GM18907 (cell line): ENCODE measurements at regions not wholly inside any gene's neighbourhood (a gene's known extent, or its start where the extent isn't known, plus 50 kb on each side); places are given as distances from the start of the nearest gene placed in this dataset.
"Not testable (repeated sequence)": the region's sequence is repeated elsewhere in the genome, so short reads cannot be mapped to it uniquely, and the experiment has no call there.

ENCODE experiments used
- ATAC-seq: cut with Tn5 transposase; IDR thresholded peaks from one replicate; pipeline ENCODE4 v1.9.1; 2021; ENCODE audit warnings: mild to moderate bottlenecking, moderate library complexity; ENCODE audit not compliant: unreplicated experiment

- no peak for ATAC-seq
Measured at GRCh38 chr17:27200476-27200875, 93.4 kb upstream of the WSB1 start.

- ATAC-seq = no peak
Measured at GRCh38 chr17:27203241-27203640, 90.7 kb upstream of the WSB1 start.

GRCh38 chr17:27206447-27206846 lies 87.5 kb upstream of the WSB1 start:
- no peak for ATAC-seq

GRCh38 chr17:27207073-27207513 lies 86.8 kb upstream of the WSB1 start:
- no peak for ATAC-seq

GRCh38 chr17:27208370-27208769 lies 85.5 kb upstream of the WSB1 start:
- ATAC-seq = not testable (repeated sequence)

GRCh38 chr17:27209316-27209715 lies 84.6 kb upstream of the WSB1 start:
- ATAC-seq = no peak

GRCh38 chr17:27210809-27211208 lies 83.1 kb upstream of the WSB1 start:
- not testable (repeated sequence) for ATAC-seq

- peak; percentile 32 for ATAC-seq
Measured at GRCh38 chr17:27216836-27217235, 77.1 kb upstream of the WSB1 start.

- ATAC-seq = peak; percentile 87
Measured at GRCh38 chr17:27217631-27218030, 76.3 kb upstream of the WSB1 start.

- no peak for ATAC-seq
Measured at GRCh38 chr17:27218041-27218440, 75.9 kb upstream of the WSB1 start.

- peak; percentile 69 for ATAC-seq
Measured at GRCh38 chr17:27218719-27219488, 75.0 kb upstream of the WSB1 start.

GRCh38 chr17:27222515-27222914 lies 71.4 kb upstream of the WSB1 start:
- no peak for ATAC-seq

- ATAC-seq = no peak
Measured at GRCh38 chr17:27224526-27225315, 69.2 kb upstream of the WSB1 start.

GRCh38 chr17:27226611-27227230 lies 67.2 kb upstream of the WSB1 start:
- no peak for ATAC-seq

- no peak for ATAC-seq
Measured at GRCh38 chr17:27230996-27231395, 62.9 kb upstream of the WSB1 start.

- no peak for ATAC-seq
Measured at GRCh38 chr17:27232328-27232727, 61.6 kb upstream of the WSB1 start.

- ATAC-seq = no peak
Measured at GRCh38 chr17:27233059-27233458, 60.9 kb upstream of the WSB1 start.

GRCh38 chr17:27233776-27234175 lies 60.1 kb upstream of the WSB1 start:
- ATAC-seq = no peak

GRCh38 chr17:27236717-27237315 lies 57.1 kb upstream of the WSB1 start:
- no peak for ATAC-seq

- no peak for ATAC-seq
Measured at GRCh38 chr17:27237890-27238289, 56.0 kb upstream of the WSB1 start.

- peak; percentile 68 for ATAC-seq
Measured at GRCh38 chr17:27239046-27239445, 54.9 kb upstream of the WSB1 start.
